ENCODE measurements at regions not wholly inside any gene's neighbourhood (a gene's known extent, or its start where the extent isn't known, plus 50 kb on each side); places are given as distances from the start of the nearest gene placed in this dataset.
A peak's percentile ranks its signal among the peaks of the same experiment; 100 is the strongest.

DNA sequence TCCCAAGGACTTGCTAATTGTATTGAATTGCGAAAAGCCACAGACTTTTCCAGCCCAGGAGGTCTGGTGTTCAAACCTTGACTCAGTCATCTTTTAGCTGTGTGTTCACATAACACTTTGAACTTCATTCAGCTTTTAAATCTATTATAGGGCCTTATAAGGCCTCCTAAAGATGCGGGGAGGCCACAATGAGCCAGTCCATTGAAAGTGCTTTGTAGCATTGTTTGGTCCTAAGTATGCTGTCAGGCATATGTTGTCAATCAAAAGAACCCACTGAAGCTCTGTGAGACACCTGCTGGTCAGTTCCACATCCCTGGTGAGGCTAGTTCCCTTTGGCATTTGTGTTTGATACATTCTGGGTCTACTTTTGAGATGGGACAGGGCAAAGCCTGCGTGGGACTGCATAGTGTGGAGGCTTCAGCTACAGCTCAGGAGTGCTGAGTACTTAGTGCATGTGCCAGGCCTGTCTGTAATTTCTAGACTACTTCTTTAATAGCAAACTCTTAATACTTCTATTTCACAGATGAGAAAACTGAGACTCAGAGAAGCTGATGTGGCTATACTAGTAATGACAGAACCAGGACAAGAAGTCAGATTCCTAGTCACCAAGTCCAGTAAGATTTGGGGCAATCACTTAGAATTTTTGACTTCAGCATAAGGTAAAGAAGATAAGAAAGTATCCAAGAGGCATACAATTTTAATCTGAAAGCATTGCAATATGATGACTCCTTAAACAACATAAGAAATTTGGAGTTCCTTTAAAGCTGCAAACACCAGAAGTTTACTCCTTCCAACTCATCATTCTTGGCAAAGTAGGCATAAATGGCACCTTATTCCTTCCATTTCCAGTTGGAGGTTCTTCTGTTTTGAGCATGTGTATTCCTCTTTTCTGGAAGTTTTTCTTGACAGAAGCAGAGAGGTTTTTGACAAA lies 213.0 kb downstream of the PDCD6IP start:
- no peak for DNase-seq (ENCODE audit: low spot score)

DNA sequence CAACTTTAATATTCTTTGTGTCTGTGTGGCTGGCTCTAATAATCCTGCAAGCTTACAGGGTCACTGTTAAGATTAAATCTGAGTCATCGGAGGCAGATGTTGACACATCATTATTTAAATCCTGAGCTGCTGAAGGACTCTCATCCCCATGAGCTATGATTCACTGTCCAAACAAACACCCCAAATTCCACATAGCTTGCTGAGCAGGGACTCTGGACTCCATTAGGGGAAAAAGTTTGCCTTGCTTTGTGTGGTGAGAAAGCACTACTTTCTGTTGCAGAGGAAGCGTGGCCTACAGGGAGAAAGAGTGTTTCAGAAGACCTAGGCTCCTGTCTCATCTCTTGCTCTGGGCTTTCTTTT lies 213.7 kb downstream of the PDCD6IP start:
- peak; percentile 87 for DNase-seq (ENCODE audit: low spot score)

GRCh38 chr3:34013818-34014570 lies 215.6 kb downstream of the PDCD6IP start:
- no peak for DNase-seq (ENCODE audit: low spot score)

DNA sequence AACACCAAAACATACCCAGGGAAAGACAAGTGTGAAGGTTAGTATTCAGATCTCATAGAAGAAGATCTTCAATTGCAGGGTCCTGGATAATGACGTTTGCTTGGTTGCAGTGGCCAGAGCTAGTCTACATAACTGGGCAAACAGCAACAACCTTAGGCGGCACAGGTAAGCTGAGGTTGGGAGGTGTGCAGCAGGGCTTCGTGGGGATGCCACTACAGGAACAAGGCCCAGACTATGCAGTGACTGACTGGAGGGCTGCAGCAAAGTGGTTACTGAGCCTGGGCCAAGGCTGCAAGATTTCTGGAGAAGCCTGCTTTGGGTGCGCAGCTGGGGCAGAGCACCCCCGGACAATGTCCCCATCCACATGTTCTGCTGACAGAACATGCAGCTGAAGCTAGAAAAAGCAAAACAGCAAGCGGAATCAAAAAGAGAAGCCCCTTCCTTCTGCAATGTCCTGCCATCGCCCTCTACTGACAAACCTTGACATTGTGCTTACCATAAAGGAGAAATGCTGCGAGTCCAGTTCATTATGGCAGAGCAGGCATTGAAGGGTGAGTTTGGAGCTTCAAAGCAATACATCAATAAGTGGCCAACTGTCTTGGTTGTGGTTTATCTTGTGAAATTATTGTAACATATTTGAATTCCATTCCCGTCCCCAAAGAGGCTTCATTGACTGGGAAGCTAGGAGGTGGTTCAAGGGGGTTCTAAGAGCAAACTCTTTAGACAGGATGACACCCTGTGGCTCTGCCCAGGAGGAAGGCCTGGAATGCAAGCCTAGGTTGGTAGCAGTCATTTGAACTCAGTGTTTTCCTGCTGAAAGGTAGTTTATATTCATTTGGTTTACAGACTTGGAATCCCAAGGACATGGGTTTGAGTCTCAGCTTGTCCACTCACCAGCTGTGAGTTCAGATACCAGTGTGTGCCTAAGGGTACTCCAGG lies 217.0 kb downstream of the PDCD6IP start:
- DNase-seq (ENCODE audit: low spot score): no peak

- no peak for DNase-seq (ENCODE audit: low spot score)
These were observed 218.6 kb downstream of the PDCD6IP start for GRCh38 chr3:34016925-34017587.

- DNase-seq (ENCODE audit: low spot score): no peak
These were observed 219.3 kb downstream of the PDCD6IP start for GRCh38 chr3:34017757-34018156.

- no peak for DNase-seq (ENCODE audit: low spot score)
These were observed 220.7 kb downstream of the PDCD6IP start for GRCh38 chr3:34019158-34019557.

DNA sequence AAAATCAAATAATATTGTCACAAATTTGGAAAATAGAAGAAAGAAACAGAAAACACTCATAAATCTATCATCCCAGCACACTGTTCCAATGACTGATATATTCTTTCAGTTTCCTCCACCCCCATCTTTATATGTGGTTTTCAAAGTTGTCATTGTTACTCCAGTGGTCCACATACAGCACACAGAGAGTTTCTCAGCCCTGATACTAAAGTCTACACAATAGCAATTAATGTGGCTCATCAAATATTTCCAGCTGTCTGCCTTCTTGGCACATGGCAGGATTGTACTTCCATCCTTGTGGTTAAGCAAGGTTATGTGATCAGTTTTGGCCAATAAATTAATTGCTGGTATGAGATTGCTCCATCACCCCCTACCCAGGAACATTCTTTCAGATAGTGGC lies 221.7 kb downstream of the PDCD6IP start:
- DNase-seq (ENCODE audit: low spot score): no peak

DNA sequence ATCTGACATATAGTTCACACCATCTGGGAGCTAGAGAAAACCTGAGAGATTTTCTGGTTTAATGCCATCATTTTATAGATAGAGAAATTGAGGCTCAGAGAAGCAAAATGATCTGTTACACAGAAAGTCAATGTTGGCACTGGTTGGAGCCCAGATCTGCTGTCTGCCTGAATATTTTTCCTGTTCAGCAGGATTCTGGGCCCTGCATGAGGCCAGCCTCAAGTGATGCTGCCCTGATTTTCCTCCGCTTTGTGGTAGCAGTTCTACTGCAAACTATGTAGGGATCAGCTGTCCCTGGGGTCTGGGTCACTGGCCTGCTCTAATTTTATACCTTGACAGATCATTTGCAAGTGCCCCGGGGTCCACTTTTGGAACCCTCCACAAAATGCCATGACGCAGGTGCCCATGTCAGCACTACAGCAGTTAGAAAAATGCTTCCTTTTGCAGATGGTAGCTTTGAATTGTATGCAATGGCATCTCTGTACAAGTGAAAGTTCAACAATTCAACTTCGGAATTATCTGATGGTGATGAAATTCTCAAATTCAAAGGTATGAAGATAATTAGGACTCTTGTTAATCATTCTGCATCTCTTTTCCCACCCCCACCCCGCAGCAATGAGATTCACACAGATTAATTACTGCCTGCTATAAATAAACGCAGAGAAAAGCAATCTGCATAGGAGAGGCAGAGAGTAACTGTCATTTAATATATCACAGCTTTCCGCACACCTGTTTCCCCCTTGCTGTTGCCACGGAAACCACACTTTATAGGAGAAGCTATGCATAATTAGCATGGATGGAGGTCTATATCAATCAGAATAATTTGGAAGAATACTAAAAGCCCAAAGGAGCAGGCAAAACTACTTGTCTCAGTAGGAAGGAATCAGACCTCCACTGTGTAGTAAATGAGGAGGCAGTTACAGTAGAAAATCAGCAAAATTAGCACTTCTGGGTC lies 222.6 kb downstream of the PDCD6IP start:
- no peak for DNase-seq (ENCODE audit: low spot score)

DNA sequence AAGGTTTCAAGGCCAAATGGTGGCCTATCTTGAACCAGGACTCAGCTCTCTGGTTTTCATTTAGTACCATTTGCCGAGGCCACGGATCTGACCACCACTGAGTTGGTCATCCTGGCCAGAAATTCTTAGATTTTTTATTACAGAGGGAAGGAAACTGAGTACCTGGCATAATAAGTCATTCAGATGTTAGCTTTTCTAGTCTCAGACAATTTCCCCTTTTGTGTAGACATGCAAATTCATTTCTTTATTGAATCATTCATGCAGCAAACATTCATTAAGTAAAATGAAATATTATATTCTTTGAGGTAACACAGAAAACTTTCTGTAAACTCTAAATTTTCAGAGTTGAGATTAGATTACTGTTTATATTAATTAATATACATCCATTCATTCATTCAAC lies 223.7 kb downstream of the PDCD6IP start:
- no peak for DNase-seq (ENCODE audit: low spot score)

DNA sequence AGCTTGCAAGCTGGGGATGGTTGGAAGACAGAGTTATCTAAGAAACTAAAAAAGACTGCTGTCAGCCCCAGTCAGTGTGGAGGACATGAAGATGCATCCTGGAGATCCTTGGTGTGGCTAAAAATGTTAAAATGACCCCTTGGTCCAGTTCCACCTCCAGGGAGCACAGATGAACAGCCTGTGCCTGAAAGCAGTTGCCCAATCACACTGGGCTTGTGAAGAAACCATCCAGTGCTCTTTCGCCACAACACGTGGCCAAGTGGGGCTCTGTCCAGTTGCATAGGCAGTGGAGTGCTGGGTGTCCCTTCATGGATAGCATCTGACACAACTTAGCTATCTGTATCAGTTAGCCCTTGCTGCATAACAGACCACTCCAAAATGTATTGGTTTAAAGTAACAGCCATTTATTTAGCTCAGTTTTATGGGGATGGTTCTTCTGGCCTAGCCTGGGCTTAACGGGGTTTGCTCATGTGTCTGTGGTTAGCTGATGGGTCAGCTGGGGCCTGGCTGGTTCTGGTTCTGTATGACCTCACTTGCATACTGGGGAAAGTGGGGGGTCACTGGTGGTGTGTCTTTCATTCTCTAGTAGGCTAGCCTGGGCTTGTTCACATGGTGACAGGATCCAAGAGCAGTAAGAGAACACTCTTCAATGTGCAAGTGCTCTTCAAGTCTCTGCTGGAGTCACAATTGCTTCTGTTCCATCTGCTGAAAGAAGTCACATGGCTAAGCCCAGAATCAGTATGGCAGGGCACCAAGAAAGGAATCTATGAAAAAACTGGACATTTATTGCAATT lies 226.2 kb downstream of the PDCD6IP start:
- DNase-seq (ENCODE audit: low spot score): no peak

DNA sequence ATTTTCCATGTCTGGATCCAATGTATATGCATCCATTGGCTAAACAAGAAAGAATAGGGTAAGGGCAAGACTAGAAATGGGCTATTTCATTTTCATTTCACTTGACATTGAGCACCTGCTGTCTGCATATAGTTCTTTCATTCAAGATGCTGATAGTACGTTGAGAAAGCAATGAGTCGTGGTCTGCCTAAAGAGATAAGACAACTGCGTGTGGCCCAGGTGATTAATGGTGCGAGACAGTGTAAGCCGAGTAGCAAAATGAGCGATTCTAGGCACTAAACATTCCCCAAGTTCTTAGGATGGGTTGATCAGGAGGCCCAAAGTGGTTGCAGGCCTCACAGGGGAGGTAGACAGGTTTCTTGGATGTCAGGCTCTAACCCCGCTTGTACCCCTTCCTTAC lies 235.4 kb downstream of the PDCD6IP start:
- DNase-seq (ENCODE audit: low spot score): no peak

DNA sequence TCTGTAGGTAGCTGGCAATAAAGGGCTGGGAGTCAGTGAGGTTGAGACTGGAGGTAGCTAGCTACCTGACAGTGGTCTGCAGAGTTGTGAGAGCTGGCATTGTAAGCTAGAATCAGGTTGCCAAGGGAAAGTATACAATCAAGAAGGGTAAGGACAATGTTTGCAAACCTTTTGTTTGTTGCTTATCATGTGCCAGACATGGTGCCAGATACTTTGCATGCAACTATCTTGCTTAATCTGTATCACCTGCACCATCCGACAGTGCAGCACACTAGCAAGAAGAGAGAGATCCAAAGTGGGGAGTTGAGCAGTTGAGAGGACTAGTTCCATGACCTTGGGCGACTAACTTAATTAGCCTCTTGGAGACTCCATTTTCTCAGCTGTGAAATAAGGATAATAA lies 236.4 kb downstream of the PDCD6IP start:
- no peak for DNase-seq (ENCODE audit: low spot score)

- DNase-seq (ENCODE audit: low spot score): no peak
These were observed 237.3 kb downstream of the PDCD6IP start for GRCh38 chr3:34035775-34036174.

GRCh38 chr3:34037260-34037659 lies 238.8 kb downstream of the PDCD6IP start:
- DNase-seq (ENCODE audit: low spot score): no peak

DNA sequence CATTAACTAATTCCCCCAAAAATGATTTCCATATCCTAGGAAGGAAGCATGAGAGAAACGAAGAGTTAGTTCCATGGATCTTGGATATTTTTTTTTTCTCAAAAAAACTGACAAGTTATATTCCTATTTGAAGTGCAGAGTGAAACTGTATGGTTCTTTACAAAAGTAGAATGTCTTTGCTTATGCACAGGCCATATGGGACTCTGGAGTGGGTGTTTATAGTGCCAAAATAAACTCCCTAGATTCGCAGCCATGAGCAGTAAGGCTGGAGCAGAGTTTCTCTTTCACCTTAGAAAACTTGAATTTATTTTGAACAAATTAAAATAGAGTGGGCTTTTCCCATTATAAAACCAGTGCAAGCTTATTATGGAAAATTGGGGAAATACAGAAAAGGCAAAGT lies 239.7 kb downstream of the PDCD6IP start:
- no peak for DNase-seq (ENCODE audit: low spot score)

DNA sequence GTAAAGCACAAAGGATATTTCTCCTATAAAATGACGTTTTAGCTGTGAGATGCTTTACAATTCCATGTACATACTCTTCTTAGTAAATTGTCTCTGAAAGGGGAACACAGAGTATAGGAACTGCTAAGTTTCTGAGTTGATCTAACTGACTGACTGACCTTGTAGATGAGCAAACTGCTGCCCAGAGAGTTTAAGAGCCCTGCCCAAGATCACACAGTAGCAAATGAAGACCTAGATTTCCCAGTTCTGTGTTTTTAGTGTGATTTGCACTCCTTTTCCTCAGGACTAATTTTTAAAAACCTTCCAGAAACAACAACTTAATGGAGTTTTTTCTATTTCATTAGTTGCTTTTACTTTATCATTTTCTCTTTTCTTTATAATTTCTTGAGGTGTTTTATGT lies 247.7 kb downstream of the PDCD6IP start:
- no peak for DNase-seq (ENCODE audit: low spot score)

GRCh38 chr3:34053626-34054025 lies 255.2 kb downstream of the PDCD6IP start:
- no peak for DNase-seq (ENCODE audit: low spot score)

DNA sequence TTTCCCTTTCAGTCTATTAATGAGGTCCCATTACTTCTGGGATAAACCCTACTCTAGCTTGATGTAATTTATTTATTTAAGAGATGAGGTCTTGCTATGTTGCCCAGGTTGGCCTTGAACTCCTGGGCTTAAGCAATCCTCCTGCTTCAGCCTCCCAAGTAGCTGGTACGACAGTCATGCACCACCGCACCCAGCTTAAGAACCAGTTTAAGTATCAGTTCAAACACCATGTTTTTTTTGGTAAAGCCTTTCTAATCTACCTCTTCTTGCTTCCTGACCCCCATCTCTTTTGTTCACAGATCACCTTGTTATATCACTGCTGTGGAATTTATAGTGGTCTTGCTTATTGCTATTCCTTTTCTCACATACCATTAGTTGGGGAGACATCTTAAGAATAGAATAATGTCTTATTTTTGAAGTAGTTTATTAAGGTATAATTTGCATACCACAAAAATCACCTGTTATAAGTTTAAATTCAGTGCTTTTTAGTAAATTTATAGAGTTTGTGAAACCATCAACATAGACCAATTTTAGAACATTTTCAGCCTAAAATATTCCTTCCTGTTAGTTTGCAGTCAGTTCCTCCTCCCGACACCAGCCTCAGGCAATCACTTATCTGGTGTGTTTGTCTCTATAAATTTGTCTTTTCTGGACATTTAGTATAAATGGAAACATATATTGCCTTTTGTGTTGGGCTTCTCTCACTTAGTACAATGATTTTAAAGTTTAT lies 257.9 kb downstream of the PDCD6IP start:
- no peak for DNase-seq (ENCODE audit: low spot score)
